Cardiac fibroblast (primary cell): ENCODE measurements at regions not wholly inside any gene's neighbourhood (a gene's known extent, or its start where the extent isn't known, plus 50 kb on each side); places are given as distances from the start of the nearest gene placed in this dataset.
"Not testable (repeated sequence)": the region's sequence is repeated elsewhere in the genome, so short reads cannot be mapped to it uniquely, and the experiment has no call there.

Source experiments
- DNase-seq, 2 donors: peaks; one replicate each; pipeline versions ENCODE4 v3.0.0 to v3.0.0-alpha.2; 2010; ENCODE audit warnings: low read depth in 2 of 2
- H3K4me3 ChIP-seq, 2 donors: replicated peaks in 1 of 2; 1 replicate in 1 of 2; 2 replicates in 1 of 2; pipeline ENCODE4 v1.5.1; 2011; ENCODE audit warnings: low read depth in 2 of 2, low read length in 2 of 2, mild to moderate bottlenecking in 2 of 2, moderate library complexity in 1 of 2
- TF ChIP-seq, protein P1 (sequence below): IDR thresholded peaks from one replicate; pipeline ENCODE4 v1.5.1; 2011; ENCODE audit warnings: low read depth, mild to moderate bottlenecking, low read length, inconsistent platforms

DNA sequence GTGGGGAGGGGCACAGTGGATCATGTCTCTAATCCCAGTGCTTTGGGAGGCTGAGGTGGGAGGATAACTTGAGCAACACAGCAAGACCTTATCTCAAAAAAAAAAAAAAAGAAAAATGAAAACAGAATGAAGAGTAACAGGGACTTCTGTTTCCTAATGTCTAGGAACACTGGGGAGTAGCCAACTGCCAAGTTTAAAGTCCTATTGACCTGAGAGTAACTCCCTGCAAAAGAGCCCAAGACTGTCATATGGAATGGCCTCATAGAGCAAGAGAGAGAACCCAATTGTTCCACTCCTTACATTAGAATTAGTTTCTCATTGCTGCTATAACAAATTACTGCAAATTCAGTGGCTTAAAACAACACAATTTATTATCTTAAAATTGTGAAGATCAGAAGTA, 881.4 kb upstream of the ROBO1 start:
- no peak for DNase-seq
- TF ChIP-seq, protein P1, sequence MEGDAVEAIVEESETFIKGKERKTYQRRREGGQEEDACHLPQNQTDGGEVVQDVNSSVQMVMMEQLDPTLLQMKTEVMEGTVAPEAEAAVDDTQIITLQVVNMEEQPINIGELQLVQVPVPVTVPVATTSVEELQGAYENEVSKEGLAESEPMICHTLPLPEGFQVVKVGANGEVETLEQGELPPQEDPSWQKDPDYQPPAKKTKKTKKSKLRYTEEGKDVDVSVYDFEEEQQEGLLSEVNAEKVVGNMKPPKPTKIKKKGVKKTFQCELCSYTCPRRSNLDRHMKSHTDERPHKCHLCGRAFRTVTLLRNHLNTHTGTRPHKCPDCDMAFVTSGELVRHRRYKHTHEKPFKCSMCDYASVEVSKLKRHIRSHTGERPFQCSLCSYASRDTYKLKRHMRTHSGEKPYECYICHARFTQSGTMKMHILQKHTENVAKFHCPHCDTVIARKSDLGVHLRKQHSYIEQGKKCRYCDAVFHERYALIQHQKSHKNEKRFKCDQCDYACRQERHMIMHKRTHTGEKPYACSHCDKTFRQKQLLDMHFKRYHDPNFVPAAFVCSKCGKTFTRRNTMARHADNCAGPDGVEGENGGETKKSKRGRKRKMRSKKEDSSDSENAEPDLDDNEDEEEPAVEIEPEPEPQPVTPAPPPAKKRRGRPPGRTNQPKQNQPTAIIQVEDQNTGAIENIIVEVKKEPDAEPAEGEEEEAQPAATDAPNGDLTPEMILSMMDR: no peak
- H3K4me3 ChIP-seq: no peak overlapping the region

DNA sequence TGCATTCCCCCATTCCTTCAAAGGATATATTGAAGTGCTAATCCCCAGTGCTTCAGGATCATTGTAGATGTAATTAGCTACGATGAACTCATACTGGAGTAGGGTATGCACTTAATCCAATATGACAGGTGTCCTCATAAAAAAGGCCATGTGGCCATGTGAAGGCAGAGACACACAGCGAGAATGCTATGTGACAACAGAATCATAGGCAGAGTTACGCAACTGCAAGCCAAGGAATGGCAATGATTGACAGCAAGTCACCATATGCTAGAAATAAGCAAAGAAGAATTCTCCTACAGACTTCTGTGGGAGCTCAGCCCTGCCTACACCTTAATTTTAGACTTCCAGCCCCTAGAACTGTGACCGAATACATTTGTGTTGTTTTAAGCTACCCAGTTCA, 875.6 kb upstream of the ROBO1 start:
- H3K4me3 ChIP-seq: no peak overlapping the region
- no peak for DNase-seq
- TF ChIP-seq, protein P1: no peak

DNA sequence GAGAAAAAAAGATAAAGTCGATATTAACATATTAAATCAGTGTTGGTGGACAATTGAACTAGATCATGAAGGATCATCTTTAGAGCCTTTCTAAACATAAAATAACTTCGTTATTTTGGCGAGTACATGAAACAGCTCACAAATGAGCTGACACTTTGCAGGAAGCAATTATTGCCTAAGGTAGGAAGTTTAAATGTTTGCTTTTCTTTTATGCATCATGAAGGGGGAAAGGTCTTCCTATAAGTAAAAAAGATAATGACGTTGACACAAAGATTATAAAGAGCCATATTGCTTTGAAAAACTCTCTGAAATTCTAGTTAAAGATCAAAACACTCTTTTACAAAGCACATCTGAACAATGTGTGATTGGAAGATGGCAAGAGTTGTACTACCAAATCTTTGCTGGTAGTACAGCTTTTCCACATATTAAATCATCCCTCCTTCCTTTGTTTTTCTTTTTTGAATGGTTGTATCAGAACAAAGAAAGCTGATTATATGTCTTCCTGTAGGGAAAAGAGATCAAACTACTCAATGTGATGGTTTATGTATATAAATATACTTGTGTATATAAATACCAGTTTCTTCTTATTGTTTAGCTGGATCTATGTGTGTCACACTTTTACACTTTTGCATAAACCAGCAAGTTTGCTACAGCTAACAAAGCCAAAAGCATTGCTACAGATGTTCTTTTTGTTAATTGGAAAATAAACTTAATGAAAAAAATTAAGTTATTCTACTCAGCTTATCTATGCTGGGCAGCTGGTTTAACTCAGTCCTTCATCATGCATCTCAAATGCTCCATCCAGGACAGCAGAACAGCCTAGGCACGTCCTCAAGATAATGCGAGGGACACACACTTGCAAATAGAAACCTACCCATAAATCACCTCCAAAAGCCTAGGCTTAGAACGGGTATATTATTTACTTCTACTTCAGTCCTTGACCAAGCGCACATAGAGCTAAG, 850.8 kb upstream of the ROBO1 start:
- TF ChIP-seq, protein P1: no peak
- H3K4me3 ChIP-seq: no peak overlapping the region
- no peak for DNase-seq

DNA sequence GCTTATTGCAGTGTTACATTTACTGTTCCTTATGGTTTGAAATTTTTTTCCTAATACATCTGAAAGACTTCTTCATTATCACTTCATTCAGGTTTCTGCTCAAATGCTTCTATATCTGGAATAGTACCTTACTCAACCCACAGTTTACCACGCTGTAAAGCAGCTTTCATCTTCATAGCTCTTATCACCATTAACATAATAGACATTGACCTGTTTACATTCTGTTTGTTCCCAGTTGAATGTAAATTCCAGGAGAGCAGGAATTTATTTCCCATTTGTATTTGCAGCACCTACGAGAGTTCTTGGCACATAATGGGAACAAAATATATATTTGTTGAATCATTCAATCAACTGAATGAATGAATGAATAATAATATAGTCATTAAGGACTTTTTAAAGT, 844.6 kb upstream of the ROBO1 start:
- H3K4me3 ChIP-seq: no peak overlapping the region
- no peak for DNase-seq
- TF ChIP-seq, protein P1: no peak

DNA sequence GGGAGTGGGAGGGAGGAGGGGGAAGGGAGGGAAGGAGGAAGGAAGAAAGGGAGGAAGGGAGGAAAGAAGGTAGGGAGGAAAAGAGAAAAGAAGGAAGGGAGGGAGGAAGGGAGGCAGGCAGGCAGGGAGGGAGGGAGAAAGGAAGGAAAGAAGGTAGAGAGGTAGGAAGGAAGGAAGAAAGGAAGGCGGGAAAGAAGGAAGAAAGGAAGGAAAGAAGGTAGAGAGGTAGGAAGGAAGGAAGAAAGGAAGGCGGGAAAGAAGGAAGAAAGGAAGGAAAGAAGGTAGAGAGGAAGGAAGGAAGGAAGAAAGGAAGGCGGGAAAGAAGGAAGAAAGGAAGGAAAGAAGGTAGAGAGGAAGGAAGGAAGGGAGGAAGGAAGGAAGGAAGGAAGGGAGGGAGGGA, 840.3 kb upstream of the ROBO1 start:
- not testable (repeated sequence) for DNase-seq, H3K4me3 ChIP-seq

DNA sequence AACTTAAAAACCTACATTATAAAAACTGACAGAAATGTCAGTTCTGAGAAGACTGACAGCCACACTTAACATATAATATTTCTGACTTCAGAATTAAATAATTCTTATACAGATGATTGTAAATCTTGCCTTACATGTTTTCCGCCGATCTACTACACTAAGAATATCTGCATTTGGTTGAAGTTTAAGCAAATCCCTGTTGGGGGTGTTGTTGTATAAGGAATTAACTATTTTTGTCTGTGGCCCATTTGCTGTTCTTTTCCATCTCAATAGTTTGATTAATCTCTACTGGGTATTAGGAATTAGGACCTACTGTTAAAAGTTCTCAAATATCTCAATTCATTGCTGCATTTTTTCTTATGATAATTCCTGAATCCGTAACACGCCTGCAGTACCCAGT, 838.3 kb upstream of the ROBO1 start:
- TF ChIP-seq, protein P1: no peak
- H3K4me3 ChIP-seq: no peak overlapping the region
- DNase-seq: peak in 1 of 2 donors; percentile 0

DNA sequence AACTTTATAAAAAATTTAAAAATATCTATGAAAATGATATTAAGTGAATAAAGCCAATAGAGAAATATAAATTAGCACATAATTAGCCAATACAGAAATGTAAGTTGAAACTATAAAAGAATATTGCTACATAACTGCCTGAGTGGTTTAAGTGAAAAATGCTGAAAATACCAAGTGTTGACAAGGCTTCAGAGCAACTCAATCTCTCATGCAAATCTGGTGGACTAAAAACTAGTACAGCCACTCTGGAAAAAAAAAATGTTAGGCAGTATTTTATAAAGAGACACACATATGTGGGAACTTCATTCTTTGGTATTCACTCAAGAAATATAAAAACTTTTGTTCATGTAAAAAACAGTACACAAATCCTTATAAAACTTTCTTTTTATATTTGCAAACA, 833.7 kb upstream of the ROBO1 start:
- TF ChIP-seq, protein P1: no peak
- no peak for DNase-seq

More for the DNA sequence above, 833.7 kb upstream of the ROBO1 start:
- no peak overlapping the region for H3K4me3 ChIP-seq
